ENCODE measurements at regions not wholly inside any gene's neighbourhood (a gene's known extent, or its start where the extent isn't known, plus 50 kb on each side); places are given as distances from the start of the nearest gene placed in this dataset.

DNA sequence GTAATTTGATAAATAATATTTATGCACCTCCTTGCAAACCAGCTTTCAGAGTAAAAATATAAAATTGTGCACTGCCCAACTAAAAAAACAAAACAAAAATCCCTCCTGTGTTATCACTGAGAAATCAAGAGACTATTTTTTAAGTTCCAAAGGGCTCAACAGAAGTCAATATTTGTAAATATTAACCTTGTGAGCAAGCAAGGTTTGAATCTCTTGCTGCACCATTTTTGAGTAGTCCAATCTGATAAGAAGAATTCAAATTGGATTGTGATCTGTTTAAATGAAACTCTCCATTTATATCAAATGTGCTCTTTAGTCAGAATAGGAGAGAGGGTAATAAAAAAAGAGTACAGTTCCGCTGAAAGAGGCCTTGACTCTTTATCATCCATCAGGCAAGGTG lies 520.2 kb downstream of the RAB28 start:
- H3K4me1 Mint-ChIP-seq (ENCODE audit: low read depth): no peaks in the 10 kb centered on the region
- no peak overlapping the region for H3K4me3 Mint-ChIP-seq (ENCODE audit: low read depth)
- no peak for DNase-seq (ENCODE audit: low spot score)
- H3K36me3 Mint-ChIP-seq (ENCODE audit: low read depth): no peaks in the 10 kb centered on the region
- no peaks in the 10 kb centered on the region for H3K9me3 Mint-ChIP-seq
- H3K27ac Mint-ChIP-seq: no peak overlapping the region
- intact Hi-C loops (cut with micrococcal nuclease): no loop called here
- no peaks in the 10 kb centered on the region for H3K27me3 Mint-ChIP-seq (ENCODE audit: low read depth)

DNA sequence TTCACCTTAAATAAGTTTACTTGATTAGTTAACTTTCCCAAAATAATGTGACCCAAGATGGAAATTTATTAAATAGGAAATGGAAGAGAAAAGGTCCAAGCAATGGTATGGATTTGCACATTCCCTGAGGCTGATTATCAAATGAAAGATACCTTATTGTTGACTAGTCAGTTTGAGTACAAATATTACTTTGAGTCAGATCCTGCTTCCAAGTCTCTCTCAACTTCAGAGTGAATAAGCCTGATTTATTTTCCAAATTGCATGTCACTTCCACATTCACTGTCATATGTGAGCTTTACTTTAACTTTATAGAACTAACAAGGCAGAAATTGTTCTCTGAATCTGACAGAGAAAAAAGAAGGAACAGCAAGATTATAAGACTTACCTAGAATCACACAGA lies 520.8 kb downstream of the RAB28 start:
- Mint-ChIP-seq H3K4me1 (ENCODE audit: low read depth) (no peaks in the 10 kb centered on the region), H3K36me3 (ENCODE audit: low read depth) (no peaks in the 10 kb centered on the region), H3K9me3 (no peaks in the 10 kb centered on the region), H3K4me3 (ENCODE audit: low read depth) (no peak overlapping the region), H3K27me3 (ENCODE audit: low read depth) (no peaks in the 10 kb centered on the region), H3K27ac (no peak overlapping the region)
- DNase-seq (ENCODE audit: low spot score): no peak
- intact Hi-C loops (cut with micrococcal nuclease): no loop called here

DNA sequence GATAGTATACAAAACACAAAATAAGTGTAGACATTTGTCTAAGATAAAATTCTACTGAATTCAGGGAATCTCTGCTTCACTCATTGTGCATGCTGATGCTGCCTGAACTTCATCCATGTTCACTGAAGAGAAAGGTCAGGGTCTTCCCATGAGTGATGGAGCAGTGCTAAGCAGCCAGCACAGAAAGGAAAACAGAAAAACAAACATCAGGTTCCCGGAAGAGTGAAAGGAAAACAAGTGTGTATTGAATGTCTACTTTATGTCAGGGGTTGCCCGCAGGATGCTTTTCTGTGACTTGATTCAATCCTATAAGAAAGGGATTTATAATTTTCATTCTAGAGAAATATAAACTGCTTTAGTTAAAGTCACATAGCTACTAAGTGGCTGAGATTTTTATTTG lies 522.4 kb downstream of the RAB28 start:
- Mint-ChIP-seq H3K27me3 (ENCODE audit: low read depth) (no peaks in the 10 kb centered on the region), H3K9me3 (no peaks in the 10 kb centered on the region), H3K4me3 (ENCODE audit: low read depth) (no peak overlapping the region), H3K36me3 (ENCODE audit: low read depth) (no peaks in the 10 kb centered on the region), H3K27ac (no peak overlapping the region), H3K4me1 (ENCODE audit: low read depth) (no peaks in the 10 kb centered on the region)
- intact Hi-C loops (cut with micrococcal nuclease): no loop called here
- DNase-seq (ENCODE audit: low spot score): no peak

DNA sequence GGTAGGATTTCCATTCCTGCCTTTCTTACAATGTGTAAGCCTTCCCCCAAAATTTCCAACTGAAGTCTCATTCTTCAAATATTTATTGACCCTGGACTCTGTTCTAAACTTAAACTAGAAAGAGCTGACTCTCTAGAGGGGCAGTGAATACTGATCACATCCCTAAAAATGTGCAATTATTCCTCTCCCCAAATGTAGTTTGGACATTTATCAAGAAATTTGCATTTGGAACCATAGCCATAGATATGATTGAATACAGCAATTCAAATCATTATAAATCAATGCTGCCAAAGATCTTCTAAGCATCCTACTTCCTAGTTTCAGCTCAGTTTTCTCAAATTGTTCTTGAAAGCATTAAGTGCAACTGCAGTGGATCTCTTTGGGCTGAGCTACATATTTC lies 525.7 kb downstream of the RAB28 start:
- H3K27me3 Mint-ChIP-seq (ENCODE audit: low read depth): no peaks in the 10 kb centered on the region
- no peak overlapping the region for H3K27ac Mint-ChIP-seq
- no peaks in the 10 kb centered on the region for H3K4me1 Mint-ChIP-seq (ENCODE audit: low read depth)
- no peak overlapping the region for H3K4me3 Mint-ChIP-seq (ENCODE audit: low read depth)
- no peaks in the 10 kb centered on the region for H3K36me3 Mint-ChIP-seq (ENCODE audit: low read depth)
- H3K9me3 Mint-ChIP-seq: no peaks in the 10 kb centered on the region
- intact Hi-C loops (cut with micrococcal nuclease): no loop called here
- no peak for DNase-seq (ENCODE audit: low spot score)

DNA sequence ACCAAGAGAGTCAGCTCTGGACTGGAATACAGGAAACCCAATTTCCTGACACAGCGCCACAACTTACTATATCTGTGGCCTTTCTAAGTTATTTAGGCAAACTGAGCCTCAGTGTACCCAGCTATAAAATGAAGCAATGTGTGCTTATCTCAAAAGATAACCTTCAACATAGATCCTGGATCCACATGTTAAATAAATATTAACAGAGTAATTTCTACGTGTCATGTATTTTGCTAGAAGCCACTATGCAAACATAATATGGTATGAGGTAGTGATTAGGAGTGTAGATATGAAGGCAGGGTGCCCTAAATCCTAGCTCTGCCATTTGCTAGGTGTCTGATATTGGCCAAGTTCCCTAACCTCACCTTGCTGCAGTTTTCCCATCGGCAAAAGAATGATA lies 527.0 kb downstream of the RAB28 start:
- no peak overlapping the region for H3K27ac Mint-ChIP-seq

DNA sequence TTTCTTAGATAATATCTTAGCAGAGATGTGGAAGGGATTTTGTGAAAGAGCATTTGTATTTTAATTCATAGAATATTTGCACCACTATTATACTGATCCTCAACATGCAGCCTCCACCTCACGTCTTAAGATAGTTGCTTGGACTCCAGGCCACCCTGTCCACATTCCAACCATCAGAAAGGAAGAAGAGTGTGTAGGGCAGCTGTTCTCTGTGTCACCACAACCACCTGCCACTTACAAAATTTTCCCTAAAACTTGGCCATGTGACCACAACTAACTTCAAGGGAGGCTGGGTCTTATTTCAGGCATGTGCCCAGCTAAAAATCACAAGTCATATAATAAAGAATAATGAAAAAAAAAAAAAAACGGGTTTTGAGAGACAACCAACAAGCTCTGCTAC lies 528.1 kb downstream of the RAB28 start:
- no peak for DNase-seq (ENCODE audit: low spot score)
- Mint-ChIP-seq H3K9me3 (no peaks in the 10 kb centered on the region), H3K36me3 (ENCODE audit: low read depth) (no peaks in the 10 kb centered on the region), H3K27ac (no peak overlapping the region), H3K27me3 (ENCODE audit: low read depth) (no peaks in the 10 kb centered on the region), H3K4me1 (ENCODE audit: low read depth) (no peaks in the 10 kb centered on the region), H3K4me3 (ENCODE audit: low read depth) (no peak overlapping the region)
- intact Hi-C loops (cut with micrococcal nuclease): no loop called here

More for the DNA sequence above, 527.0 kb downstream of the RAB28 start:
- H3K36me3 Mint-ChIP-seq (ENCODE audit: low read depth): no peaks in the 10 kb centered on the region
- DNase-seq (ENCODE audit: low spot score): no peak
- H3K27me3 Mint-ChIP-seq (ENCODE audit: low read depth): no peaks in the 10 kb centered on the region
- H3K9me3 Mint-ChIP-seq: no peaks in the 10 kb centered on the region
- no peak overlapping the region for H3K4me3 Mint-ChIP-seq (ENCODE audit: low read depth)
- intact Hi-C loops (cut with micrococcal nuclease): no loop called here
- no peaks in the 10 kb centered on the region for H3K4me1 Mint-ChIP-seq (ENCODE audit: low read depth)

DNA sequence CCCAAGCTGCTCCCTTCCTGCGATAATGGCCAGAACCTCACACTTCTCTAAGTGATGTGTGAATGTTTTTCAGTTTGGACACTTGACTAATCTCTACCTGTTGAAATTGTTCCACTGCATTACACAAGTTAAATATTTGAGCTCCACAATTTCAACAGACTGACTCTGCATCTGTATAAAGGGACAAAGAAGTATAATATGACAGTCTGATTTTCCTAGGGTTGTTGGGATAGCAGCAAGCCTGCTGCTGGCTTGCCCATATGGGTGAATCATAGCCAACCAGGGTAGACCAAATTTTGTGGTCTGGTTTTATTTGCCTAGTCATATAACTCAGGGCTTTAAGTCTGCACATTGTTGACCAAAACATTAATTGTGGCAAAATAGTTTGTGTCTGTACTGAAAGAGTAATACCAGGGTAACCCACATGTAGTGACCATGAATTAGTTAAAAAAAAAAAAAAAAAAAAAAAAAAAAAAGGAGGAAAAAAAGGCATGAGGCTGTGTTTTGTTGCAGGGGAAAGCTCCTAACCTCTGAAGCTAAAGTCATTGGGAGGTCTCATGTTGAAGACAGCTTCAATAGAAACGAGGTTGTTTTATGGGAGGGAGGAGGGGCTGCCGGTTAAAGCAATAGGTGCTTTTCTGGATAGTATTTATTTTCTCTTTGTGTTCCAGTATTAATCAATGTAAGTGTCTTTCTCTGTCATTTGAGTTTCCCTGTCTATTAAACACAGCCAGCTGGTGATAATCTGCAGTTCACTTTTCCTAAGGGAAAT lies 534.2 kb downstream of the RAB28 start:
- no peaks in the 10 kb centered on the region for H3K36me3 Mint-ChIP-seq (ENCODE audit: low read depth)
- H3K4me1 Mint-ChIP-seq (ENCODE audit: low read depth): no peaks in the 10 kb centered on the region
- no peaks in the 10 kb centered on the region for H3K27me3 Mint-ChIP-seq (ENCODE audit: low read depth)
- no peak overlapping the region for H3K4me3 Mint-ChIP-seq (ENCODE audit: low read depth)
- no peaks in the 10 kb centered on the region for H3K9me3 Mint-ChIP-seq
- no peak for DNase-seq (ENCODE audit: low spot score)
- H3K27ac Mint-ChIP-seq: no peak overlapping the region
- intact Hi-C loops (cut with micrococcal nuclease): no loop called here

DNA sequence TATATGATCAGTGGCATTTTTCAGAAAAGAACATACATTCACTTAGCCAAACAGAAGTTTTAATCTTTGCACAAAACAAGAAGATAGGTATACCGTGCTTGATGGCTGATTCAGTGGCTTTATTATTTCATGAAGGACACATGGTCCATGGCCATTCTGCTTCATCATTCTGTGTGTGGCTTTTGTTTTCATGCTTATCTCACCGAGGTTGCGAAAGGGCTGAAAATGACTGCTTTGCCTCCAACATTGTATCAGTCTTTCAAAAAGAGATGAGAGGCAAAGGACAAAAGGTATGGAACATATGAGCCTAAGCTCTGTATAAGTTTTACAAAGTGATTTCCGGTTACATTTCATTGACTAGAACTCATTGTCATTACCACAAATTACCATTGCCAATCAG lies 541.1 kb downstream of the RAB28 start:
- DNase-seq (ENCODE audit: low spot score): no peak
- Mint-ChIP-seq H3K27ac (no peak overlapping the region), H3K36me3 (ENCODE audit: low read depth) (no peaks in the 10 kb centered on the region), H3K27me3 (ENCODE audit: low read depth) (no peaks in the 10 kb centered on the region), H3K4me3 (ENCODE audit: low read depth) (no peak overlapping the region), H3K9me3 (no peaks in the 10 kb centered on the region), H3K4me1 (ENCODE audit: low read depth) (no peaks in the 10 kb centered on the region)
- intact Hi-C loops (cut with micrococcal nuclease): no loop called here

DNA sequence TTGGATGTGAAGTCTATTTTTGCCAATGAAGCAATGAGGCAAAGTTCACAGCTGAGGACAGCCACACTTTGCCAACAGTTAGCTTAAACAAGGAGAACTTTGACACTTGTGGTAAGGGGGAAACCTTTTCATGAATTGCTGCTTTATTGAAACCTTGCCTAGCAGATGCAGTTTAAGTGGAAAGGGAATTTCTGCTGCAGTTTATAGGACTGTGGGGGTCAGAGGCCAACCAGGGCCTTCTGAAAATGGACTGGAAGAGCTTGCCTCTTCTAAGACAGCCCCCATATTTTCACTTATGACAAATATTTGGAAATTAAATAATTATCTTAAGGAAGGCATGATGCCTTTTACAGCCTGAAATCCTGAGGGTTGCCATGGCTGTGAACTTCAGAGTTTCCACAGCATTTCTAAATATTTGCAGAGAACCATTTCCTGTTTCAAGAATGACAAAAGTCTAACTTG lies 550.3 kb downstream of the RAB28 start:
- Mint-ChIP-seq H3K9me3 (no peaks in the 10 kb centered on the region), H3K4me1 (ENCODE audit: low read depth) (no peaks in the 10 kb centered on the region)

DNA sequence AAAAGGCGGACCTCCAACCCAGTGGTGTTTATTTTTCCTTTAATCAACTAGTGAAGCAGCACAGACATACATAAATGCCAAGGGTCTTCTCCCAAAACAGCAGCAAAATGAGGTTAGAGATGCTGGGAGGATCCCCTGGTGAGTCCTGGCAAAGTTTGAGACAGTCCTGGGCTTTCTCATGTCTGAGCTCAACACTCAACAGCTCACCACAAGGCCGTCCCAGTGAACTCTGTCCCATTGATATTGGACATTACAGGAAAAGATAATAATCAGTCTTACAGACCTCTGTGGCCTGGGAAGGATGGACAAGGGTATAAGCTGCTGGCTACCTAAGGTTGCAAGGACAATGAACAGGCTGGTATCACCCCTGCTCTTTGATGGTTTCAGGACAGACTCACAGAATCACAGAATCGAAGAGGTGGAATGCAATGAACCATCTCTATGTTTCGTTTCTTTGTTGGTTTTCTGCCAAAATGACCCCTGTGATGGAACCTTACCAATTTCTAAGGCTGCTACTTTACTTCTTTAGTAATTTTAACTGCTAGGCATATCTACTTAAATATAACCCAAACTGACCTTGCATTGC lies 551.8 kb downstream of the RAB28 start:
- Mint-ChIP-seq H3K9me3 (no peaks in the 10 kb centered on the region), H3K27me3 (ENCODE audit: low read depth) (no peaks in the 10 kb centered on the region), H3K27ac (no peak overlapping the region), H3K36me3 (ENCODE audit: low read depth) (no peaks in the 10 kb centered on the region), H3K4me1 (ENCODE audit: low read depth) (no peaks in the 10 kb centered on the region), H3K4me3 (ENCODE audit: low read depth) (no peak overlapping the region)
- intact Hi-C loops (cut with micrococcal nuclease): no loop called here
- no peak for DNase-seq (ENCODE audit: low spot score)

More for the DNA sequence above, 550.3 kb downstream of the RAB28 start:
- Mint-ChIP-seq H3K27me3 (ENCODE audit: low read depth) (no peaks in the 10 kb centered on the region), H3K36me3 (ENCODE audit: low read depth) (no peaks in the 10 kb centered on the region), H3K27ac (no peak overlapping the region), H3K4me3 (ENCODE audit: low read depth) (no peak overlapping the region)
- intact Hi-C loops (cut with micrococcal nuclease): no loop called here
- no peak for DNase-seq (ENCODE audit: low spot score)

DNA sequence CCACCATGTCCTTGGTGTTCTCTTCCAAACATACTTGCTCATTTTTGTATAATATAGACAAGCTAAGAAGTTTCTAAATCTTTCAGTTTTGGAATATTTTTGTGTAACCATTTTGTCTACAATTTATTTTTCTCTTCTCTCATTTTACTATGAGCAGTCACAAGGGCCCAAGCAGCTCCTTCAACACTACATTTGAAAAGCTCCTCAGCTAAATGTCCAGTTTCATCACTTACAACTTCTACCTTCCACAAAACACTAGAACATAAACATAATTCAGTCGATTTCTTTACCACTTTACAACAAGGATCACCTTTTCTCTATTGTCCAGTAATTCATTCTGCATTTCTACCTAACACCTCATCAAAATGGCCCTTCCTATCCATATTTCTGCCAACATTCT lies 554.4 kb downstream of the RAB28 start:
- H3K4me1 Mint-ChIP-seq (ENCODE audit: low read depth): no peaks in the 10 kb centered on the region
- H3K27me3 Mint-ChIP-seq (ENCODE audit: low read depth): no peaks in the 10 kb centered on the region
- no peaks in the 10 kb centered on the region for H3K36me3 Mint-ChIP-seq (ENCODE audit: low read depth)
- no peak overlapping the region for H3K27ac Mint-ChIP-seq
- no peak overlapping the region for H3K4me3 Mint-ChIP-seq (ENCODE audit: low read depth)
- no peak for DNase-seq (ENCODE audit: low spot score)
- no peaks in the 10 kb centered on the region for H3K9me3 Mint-ChIP-seq
- intact Hi-C loops (cut with micrococcal nuclease): no loop called here

DNA sequence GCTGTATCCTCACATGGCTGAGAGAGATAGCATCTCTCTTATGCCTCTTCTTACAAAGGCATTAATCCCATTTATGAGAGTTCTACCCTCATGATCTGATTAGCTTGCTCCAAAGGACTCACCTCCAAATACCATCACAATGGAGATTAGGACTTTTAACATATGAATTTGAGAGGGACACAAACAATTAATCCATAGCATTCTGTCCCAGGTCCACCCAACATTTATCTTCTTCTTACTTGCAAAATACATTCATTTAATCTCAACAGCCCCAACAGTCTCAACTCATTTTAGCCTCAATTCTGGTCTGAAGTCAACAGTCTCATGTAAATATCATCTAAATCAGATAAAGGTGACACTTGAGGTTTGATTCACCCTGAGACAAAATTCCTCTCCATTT lies 555.4 kb downstream of the RAB28 start:
- Mint-ChIP-seq H3K36me3 (ENCODE audit: low read depth) (no peaks in the 10 kb centered on the region), H3K27me3 (ENCODE audit: low read depth) (no peaks in the 10 kb centered on the region), H3K4me3 (ENCODE audit: low read depth) (no peak overlapping the region), H3K4me1 (ENCODE audit: low read depth) (no peaks in the 10 kb centered on the region), H3K27ac (no peak overlapping the region), H3K9me3 (no peaks in the 10 kb centered on the region)
- DNase-seq (ENCODE audit: low spot score): no peak
- intact Hi-C loops (cut with micrococcal nuclease): no loop called here

DNA sequence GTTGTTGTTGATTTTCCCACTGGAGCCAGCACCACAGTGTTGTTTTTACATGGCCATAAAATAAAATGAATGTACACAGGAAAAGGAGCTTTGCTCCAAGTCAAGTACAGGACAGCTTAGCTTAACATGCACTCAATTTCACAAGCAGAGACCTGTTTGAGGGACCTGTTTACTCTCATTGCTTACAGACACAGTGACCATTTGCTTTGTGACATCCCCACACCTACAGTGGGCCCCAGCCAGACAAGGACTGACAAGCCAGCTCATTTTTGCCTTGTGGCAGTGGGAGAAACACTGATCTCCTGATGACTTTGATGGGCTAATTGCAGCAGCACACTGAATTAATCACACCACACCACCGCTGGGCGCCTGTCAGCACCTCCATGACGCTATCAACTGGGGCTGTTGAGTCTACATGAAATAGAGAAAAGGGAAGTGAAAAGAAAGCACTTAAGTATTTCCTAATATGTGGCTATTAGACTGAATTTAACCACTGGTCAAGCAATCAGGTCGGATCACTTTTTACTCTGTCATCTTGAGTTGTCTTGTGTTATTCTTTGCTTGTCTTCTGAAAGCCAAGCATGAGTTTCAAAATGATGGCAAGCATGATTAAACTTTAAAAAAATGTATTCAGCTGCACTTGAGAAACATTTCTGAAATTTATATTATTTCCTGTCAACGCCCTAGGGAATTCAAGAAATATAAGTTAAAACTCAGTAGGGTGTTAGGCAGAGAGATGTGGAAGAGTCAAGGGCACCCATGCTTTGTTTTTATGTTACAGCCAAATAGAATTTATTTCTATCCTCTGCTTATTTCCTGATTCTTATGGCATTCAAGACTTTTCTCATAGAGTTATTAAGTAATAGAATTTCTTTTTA lies 557.7 kb downstream of the RAB28 start:
- Mint-ChIP-seq H3K27me3 (ENCODE audit: low read depth) (no peaks in the 10 kb centered on the region), H3K4me3 (ENCODE audit: low read depth) (no peak overlapping the region), H3K36me3 (ENCODE audit: low read depth) (no peaks in the 10 kb centered on the region), H3K4me1 (ENCODE audit: low read depth) (no peaks in the 10 kb centered on the region), H3K9me3 (no peaks in the 10 kb centered on the region), H3K27ac (no peak overlapping the region)
- DNase-seq (ENCODE audit: low spot score): no peak
- intact Hi-C loops (cut with micrococcal nuclease): no loop called here
